Tongue (tissue), 1 donor: ENCODE measurements at regions not wholly inside any gene's neighbourhood (a gene's known extent, or its start where the extent isn't known, plus 50 kb on each side); places are given as distances from the start of the nearest gene placed in this dataset.

Source experiments
- DNase-seq: peaks from one replicate; pipeline ENCODE4 v3.0.0-alpha.2; 2015

GRCh38 chr7:96638669-96639068 lies 71.0 kb downstream of the SEM1 start:
- DNase-seq = no peak

- DNase-seq = no peak
These were observed 72.1 kb downstream of the SEM1 start for GRCh38 chr7:96637522-96637921.

GRCh38 chr7:96636979-96637378 lies 72.7 kb downstream of the SEM1 start:
- no peak for DNase-seq

- no peak for DNase-seq
These were observed 73.2 kb downstream of the SEM1 start for GRCh38 chr7:96636342-96636860.

GRCh38 chr7:96629884-96630283 lies 79.8 kb downstream of the SEM1 start:
- DNase-seq = no peak

GRCh38 chr7:96624954-96625353 lies 84.7 kb downstream of the SEM1 start:
- DNase-seq = no peak

GRCh38 chr7:96621932-96622331 lies 87.7 kb downstream of the SEM1 start:
- DNase-seq = no peak

GRCh38 chr7:96614154-96614867 lies 95.3 kb downstream of the SEM1 start:
- no peak for DNase-seq

GRCh38 chr7:96612034-96612433 lies 97.6 kb downstream of the SEM1 start:
- no peak for DNase-seq

GRCh38 chr7:96605045-96605716 lies 104.5 kb downstream of the SEM1 start:
- DNase-seq = no peak

GRCh38 chr7:96599288-96599936 lies 110.2 kb downstream of the SEM1 start:
- no peak for DNase-seq

GRCh38 chr7:96598421-96598820 lies 111.2 kb downstream of the SEM1 start:
- DNase-seq = no peak

- DNase-seq = peak; percentile 10
These were observed 113.4 kb downstream of the SEM1 start for GRCh38 chr7:96596120-96596826.

GRCh38 chr7:96591900-96592676 lies 117.6 kb downstream of the SEM1 start:
- no peak for DNase-seq

- DNase-seq = no peak
These were observed 118.3 kb downstream of the SEM1 start for GRCh38 chr7:96591159-96591899.

GRCh38 chr7:96589038-96589437 lies 120.6 kb downstream of the SEM1 start:
- no peak for DNase-seq

- DNase-seq = no peak
These were observed 130.5 kb downstream of the SEM1 start for GRCh38 chr7:96579119-96579518.

- DNase-seq = no peak
These were observed 131.0 kb downstream of the SEM1 start for GRCh38 chr7:96578606-96579005.

- no peak for DNase-seq
These were observed 146.2 kb downstream of the SEM1 start for GRCh38 chr7:96563409-96563808.

- DNase-seq = no peak
These were observed 146.7 kb downstream of the SEM1 start for GRCh38 chr7:96562966-96563365.

- DNase-seq = no peak
These were observed 147.2 kb downstream of the SEM1 start for GRCh38 chr7:96562458-96562857.
